ENCODE measurements at regions not wholly inside any gene's neighbourhood (a gene's known extent, or its start where the extent isn't known, plus 50 kb on each side); places are given as distances from the start of the nearest gene placed in this dataset.

DNA sequence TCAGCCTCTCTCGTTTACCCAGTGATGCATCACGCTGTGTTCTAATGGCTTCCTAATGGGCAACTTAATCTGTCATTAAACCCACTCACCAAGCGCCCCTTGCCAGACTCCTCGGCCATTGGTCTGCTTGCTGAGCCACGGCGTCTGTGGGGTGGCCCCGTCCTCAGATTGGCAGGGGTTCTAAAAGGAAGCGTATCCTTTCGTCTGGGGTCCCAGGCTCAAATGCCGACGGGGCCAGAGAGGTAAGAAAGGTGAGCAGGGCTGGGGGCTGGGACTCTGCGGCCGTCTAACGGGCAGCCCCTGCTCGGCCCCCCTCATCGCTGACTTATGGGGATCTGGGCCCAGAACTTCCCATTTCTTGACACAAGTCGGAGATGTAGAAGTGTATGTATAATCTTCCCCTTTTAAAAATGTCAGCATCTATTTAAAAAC, 315.1 kb upstream of the PROK2 start:
- Histone ChIP-seq H3K27me3 (no peaks in the 10 kb centered on the region), H3K4me1 (peaks cover 0 to 18% (median 7%) of the 10 kb centered on the region in 3 donors), H3K9me3 (no peaks in the 10 kb centered on the region), H3K36me3 (no peaks in the 10 kb centered on the region), H3K4me3 (peak overlapping the region in 1 of 2 donors; percentile 36), H3K27ac (peak overlapping the region in 1 of 4 donors; percentile 56)
- no peak for TF ChIP-seq EP300 (IDR thresholded peaks at IDR 0.05)
- no peak for TF ChIP-seq POLR2A (IDR thresholded peaks at IDR 0.05)
- TF ChIP-seq, protein P1, sequence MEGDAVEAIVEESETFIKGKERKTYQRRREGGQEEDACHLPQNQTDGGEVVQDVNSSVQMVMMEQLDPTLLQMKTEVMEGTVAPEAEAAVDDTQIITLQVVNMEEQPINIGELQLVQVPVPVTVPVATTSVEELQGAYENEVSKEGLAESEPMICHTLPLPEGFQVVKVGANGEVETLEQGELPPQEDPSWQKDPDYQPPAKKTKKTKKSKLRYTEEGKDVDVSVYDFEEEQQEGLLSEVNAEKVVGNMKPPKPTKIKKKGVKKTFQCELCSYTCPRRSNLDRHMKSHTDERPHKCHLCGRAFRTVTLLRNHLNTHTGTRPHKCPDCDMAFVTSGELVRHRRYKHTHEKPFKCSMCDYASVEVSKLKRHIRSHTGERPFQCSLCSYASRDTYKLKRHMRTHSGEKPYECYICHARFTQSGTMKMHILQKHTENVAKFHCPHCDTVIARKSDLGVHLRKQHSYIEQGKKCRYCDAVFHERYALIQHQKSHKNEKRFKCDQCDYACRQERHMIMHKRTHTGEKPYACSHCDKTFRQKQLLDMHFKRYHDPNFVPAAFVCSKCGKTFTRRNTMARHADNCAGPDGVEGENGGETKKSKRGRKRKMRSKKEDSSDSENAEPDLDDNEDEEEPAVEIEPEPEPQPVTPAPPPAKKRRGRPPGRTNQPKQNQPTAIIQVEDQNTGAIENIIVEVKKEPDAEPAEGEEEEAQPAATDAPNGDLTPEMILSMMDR (IDR thresholded peaks at IDR 0.05) = no peak
- TF ChIP-seq POLR2AphosphoS5 (IDR thresholded peaks at IDR 0.05) = no peak
- 53 to 54% methylated on average over 6 to 11 of the region's 17 CpGs for WGBS, 2 donors (ENCODE audit: low coverage in 1 of 2)
- no peak for ATAC-seq

DNA sequence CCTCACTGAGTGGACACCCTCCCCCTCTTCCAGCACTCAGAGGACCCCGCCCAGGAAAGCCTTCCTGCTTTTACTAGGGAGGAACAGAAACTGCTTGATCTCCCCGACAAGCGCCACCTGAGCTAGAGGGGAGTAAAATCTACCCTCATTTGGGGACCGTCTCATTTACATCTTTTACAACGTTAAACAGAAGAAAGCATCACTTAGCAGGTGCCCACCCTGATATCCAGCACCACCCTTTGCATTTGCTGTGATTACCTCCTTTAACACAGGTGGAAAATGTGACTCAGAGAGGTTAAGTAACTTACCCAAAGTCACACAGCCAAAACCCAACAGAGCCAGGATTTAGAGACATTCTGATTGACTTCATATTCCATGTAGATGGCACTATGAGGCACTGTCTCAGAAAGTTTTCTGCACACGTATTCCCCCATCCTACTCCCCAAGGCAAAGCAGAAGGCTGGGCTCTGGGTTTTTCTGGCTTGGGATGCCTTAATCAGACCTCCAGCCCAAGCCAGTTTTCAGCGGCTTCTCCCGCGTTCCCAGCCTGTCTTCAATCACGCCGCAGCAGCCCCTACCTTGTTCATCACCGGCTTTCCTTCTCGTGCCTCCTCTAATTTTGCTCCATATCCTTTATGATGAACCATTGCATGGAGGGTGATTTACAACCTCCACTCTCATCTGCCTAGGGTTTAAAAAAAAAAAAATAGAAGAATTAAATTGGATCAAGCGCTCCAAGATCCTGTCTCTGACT, 314.6 kb upstream of the PROK2 start:
- ATAC-seq = no peak
- peak overlapping the region in 1 of 4 donors; percentile 56 for H3K27ac ChIP-seq
- H3K36me3 ChIP-seq = no peaks in the 10 kb centered on the region
- no peaks in the 10 kb centered on the region for H3K9me3 ChIP-seq
- 91 to 93% methylated on average over 9 to 14 of the region's 14 CpGs for WGBS, 2 donors (ENCODE audit: low coverage in 1 of 2)
- no peak overlapping the region for H3K4me3 ChIP-seq
- H3K27me3 ChIP-seq = no peaks in the 10 kb centered on the region
- H3K4me1 ChIP-seq = peaks cover 0 to 18% (median 7%) of the 10 kb centered on the region in 3 donors
- TF ChIP-seq, protein P1 (IDR thresholded peaks at IDR 0.05) = no peak
- no peak for TF ChIP-seq POLR2AphosphoS5 (IDR thresholded peaks at IDR 0.05)
- TF ChIP-seq EP300 (IDR thresholded peaks at IDR 0.05) = no peak
- TF ChIP-seq POLR2A (IDR thresholded peaks at IDR 0.05) = no peak

DNA sequence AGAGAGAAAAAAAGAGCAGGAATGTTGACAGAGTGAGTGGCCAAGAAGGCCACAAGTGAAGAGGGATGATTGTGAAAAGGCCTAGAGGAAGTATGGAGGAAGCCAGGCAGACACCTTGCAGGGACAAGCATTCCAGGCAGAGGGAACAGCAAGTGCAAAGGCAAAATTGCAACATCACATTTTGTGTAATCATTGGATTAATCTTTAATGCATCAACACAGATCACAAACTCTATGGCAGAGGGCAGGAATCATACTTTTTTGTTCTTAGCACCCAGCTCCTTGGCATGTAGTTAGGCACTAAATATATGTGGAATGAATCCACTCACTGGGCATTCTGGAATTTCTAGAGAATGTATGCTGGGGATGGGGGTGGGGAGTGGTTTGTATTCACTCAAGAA, 312.1 kb upstream of the PROK2 start:
- peaks cover 0 to 18% (median 7%) of the 10 kb centered on the region in 3 donors for H3K4me1 ChIP-seq
- no peak for ATAC-seq
- H3K27ac ChIP-seq = no peak overlapping the region
- TF ChIP-seq POLR2A (IDR thresholded peaks at IDR 0.05) (no peak), POLR2AphosphoS5 (IDR thresholded peaks at IDR 0.05) (no peak), EP300 (IDR thresholded peaks at IDR 0.05) (no peak)
- TF ChIP-seq, protein P1 (IDR thresholded peaks at IDR 0.05) = no peak
- H3K27me3 ChIP-seq = no peaks in the 10 kb centered on the region
- H3K9me3 ChIP-seq = no peaks in the 10 kb centered on the region
- no peaks in the 10 kb centered on the region for H3K36me3 ChIP-seq
- H3K4me3 ChIP-seq = no peak overlapping the region

DNA sequence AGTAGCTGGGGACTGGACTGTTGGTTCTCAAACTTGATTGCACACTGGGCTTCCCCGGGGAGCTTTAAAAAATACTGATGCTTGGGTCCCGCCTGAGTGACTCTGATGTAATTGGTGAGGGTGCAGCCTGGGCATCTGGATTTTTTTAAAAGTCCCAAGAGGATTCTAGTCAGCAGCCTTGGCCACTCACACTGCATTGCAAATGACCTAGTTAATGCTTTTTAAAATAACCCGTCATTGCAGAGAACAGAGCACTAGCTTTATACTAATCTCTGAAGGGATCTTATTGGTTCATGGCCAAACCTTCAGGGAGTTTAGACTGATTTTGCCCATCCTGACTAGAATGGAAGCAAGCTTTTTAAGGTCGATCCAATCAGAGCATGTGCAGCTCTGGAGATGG, 310.6 kb upstream of the PROK2 start:
- peaks cover 0 to 7% (median 2%) of the 10 kb centered on the region in 3 donors for H3K4me1 ChIP-seq
- no peak overlapping the region for H3K4me3 ChIP-seq
- H3K27ac ChIP-seq = no peak overlapping the region
- TF ChIP-seq POLR2A (IDR thresholded peaks at IDR 0.05) = no peak
- TF ChIP-seq, protein P1 (IDR thresholded peaks at IDR 0.05) = no peak
- no peak for TF ChIP-seq POLR2AphosphoS5 (IDR thresholded peaks at IDR 0.05)
- TF ChIP-seq EP300 (IDR thresholded peaks at IDR 0.05) = no peak
- H3K27me3 ChIP-seq = no peaks in the 10 kb centered on the region
- H3K9me3 ChIP-seq = no peaks in the 10 kb centered on the region
- no peaks in the 10 kb centered on the region for H3K36me3 ChIP-seq
- 62% methylated on average over 2 of the region's 4 CpGs; no CpG with 5 or more reads in 1 of the 2 donors for WGBS, 2 donors (ENCODE audit: low coverage in 1 of 2)
- no peak for ATAC-seq

DNA sequence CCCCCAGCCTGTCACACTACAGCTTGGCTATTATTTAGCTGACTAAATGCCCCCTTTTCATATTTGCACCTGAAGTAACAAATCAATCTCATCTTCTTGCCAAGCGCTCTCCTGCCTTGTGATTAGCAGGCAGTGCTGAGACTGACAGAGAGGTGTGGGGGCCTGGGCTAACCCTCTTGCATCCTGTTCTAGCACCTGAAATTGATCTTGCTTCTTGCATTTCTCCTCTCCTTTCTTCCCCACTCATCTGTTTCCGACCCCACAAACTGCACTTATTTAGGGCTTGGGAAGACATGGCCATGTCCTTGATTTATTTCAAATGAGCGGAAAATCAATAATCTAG, 309.0 kb upstream of the PROK2 start:
- no peaks in the 10 kb centered on the region for H3K36me3 ChIP-seq
- ATAC-seq = no peak
- H3K9me3 ChIP-seq = no peaks in the 10 kb centered on the region
- H3K27me3 ChIP-seq = no peaks in the 10 kb centered on the region
- H3K4me3 ChIP-seq = no peak overlapping the region
- H3K27ac ChIP-seq = no peak overlapping the region
- no peaks in the 10 kb centered on the region for H3K4me1 ChIP-seq
- WGBS, 2 donors (ENCODE audit: low coverage in 1 of 2) = 88% methylated on average over 3 of the region's 3 CpGs; no CpG with 5 or more reads in 1 of the 2 donors
- TF ChIP-seq POLR2A (IDR thresholded peaks at IDR 0.05) (no peak), EP300 (IDR thresholded peaks at IDR 0.05) (no peak), POLR2AphosphoS5 (IDR thresholded peaks at IDR 0.05) (no peak)
- TF ChIP-seq, protein P1 (IDR thresholded peaks at IDR 0.05) = no peak

Measured in gastroesophageal sphincter (tissue), 4 donors.